Testis (tissue), 2 donors: ENCODE measurements at regions not wholly inside any gene's neighbourhood (a gene's known extent, or its start where the extent isn't known, plus 50 kb on each side); places are given as distances from the start of the nearest gene placed in this dataset.

Source experiments
- POLR2A ChIP-seq: fragments of 450-650 bp; IDR thresholded peaks from one replicate; pipeline ENCODE4 v1.6.1; 2017; ENCODE audit warnings: antibody characterized with exemption, mild to moderate bottlenecking, moderate library complexity
- TF ChIP-seq, protein P1 (sequence below), 3 experiments: fragments of 450-650 bp in 2 of 3; fragments of 200-600 bp in 1 of 3; sonication (generic) in 1 of 3; IDR thresholded peaks; one replicate each; pipeline ENCODE4 v1.5.1; 2016 to 2019; ENCODE audit warnings: antibody characterized with exemption in 3 of 3, mild to moderate bottlenecking in 2 of 3, moderate library complexity in 1 of 3

DNA sequence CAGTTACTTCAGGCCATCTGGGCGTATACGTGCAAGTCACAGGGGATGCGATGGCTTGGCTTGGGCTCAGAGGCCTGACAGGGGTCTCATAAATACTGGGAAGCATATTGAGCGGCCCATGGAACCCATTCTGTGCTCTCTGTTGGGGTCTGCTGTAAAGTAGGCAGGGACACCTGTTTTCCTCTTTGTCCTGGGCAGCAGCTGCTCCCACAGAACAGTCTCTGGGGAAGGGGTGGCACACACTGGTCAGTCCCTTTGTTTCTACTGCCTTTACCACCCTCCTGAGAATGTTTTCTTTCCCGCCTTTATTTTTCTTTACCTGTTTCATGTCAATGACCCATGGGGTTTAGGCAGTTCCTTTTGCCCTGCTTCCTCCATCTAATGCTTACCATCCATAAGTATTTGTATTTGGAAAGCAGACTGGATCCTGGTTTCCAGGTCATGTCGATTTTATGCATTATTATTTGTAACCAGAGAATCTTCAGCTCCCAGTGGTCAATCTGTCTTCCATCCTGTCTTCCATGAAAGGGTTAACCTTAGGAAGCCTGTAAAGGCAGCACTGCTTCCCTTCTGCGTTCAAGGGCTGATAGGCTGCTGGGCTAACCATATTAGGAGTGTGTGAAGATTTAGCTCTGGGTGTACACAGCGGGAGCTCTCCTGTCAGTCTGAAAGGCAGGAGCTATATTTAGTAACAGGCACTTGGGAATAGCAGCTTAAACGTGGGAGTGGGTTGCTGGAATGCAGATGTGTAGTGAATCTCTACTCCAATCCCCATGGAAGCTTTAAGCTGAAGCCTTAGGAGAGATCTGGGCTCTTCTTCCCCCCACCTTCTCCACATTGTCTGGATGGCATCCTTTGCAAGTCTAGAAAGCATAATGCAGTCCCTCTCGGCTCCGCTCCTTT, 124.0 kb downstream of the DYRK2 start:
- TF ChIP-seq POLR2A, result no peak
- TF ChIP-seq, protein P1, sequence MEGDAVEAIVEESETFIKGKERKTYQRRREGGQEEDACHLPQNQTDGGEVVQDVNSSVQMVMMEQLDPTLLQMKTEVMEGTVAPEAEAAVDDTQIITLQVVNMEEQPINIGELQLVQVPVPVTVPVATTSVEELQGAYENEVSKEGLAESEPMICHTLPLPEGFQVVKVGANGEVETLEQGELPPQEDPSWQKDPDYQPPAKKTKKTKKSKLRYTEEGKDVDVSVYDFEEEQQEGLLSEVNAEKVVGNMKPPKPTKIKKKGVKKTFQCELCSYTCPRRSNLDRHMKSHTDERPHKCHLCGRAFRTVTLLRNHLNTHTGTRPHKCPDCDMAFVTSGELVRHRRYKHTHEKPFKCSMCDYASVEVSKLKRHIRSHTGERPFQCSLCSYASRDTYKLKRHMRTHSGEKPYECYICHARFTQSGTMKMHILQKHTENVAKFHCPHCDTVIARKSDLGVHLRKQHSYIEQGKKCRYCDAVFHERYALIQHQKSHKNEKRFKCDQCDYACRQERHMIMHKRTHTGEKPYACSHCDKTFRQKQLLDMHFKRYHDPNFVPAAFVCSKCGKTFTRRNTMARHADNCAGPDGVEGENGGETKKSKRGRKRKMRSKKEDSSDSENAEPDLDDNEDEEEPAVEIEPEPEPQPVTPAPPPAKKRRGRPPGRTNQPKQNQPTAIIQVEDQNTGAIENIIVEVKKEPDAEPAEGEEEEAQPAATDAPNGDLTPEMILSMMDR (IDR thresholded peaks at IDR 0.05), result no peak
